ENCODE measurements at regions not wholly inside any gene's neighbourhood (a gene's known extent, or its start where the extent isn't known, plus 50 kb on each side); places are given as distances from the start of the nearest gene placed in this dataset.
"Not testable (repeated sequence)": the region's sequence is repeated elsewhere in the genome, so short reads cannot be mapped to it uniquely, and the experiment has no call there.

GRCh38 chr10:35268791-35269257, 67.5 kb upstream of the CCNY start:
- Histone ChIP-seq H3K4me3 (ENCODE audit: low read depth, low read length, poor library complexity, severe bottlenecking) (no peak overlapping the region), H3K27ac (ENCODE audit: low read depth, low read length, poor library complexity, severe bottlenecking) (peak overlapping the region; percentile 99), H3K4me1 (ENCODE audit: insufficient read depth, low read length, poor library complexity, severe bottlenecking) (peaks cover 45% of the 10 kb centered on the region), H3K27me3 (replicated peaks; ENCODE audit: insufficient read depth, low read depth, low read length, poor library complexity) (no peaks in the 10 kb centered on the region), H3K9me3 (ENCODE audit: low read depth, low read length, poor library complexity, severe bottlenecking) (no peaks in the 10 kb centered on the region), H3K36me3 (ENCODE audit: insufficient read depth, low read length, poor library complexity, severe bottlenecking) (no peaks in the 10 kb centered on the region)
- CTCF ChIA-PET: no interaction called here
- POLR2A ChIA-PET (ENCODE audit: low non-redundant PET): no interaction called here
- DNase-seq (ENCODE audit: low spot score): peak; percentile 96
- BruUV-seq (replicated peaks): no TSS peak
- intact Hi-C loops (cut with micrococcal nuclease; ENCODE audit: unreplicated experiment): loop anchor here (10.0 kb wide), 2 partner anchors 326 to 1366 kb away; no protein-coding TSS in a partner anchor
- TF ChIP-seq CTCF (conservative IDR thresholded peaks at IDR 0.05; ENCODE audit: low read depth, low read length) (no peak), EZH2 (IDR thresholded peaks at IDR 0.05; ENCODE audit: borderline replicate concordance, low read depth, low read length, poor library complexity, severe bottlenecking) (no peak)

- ChIA-PET CTCF (interaction anchor here (0.6 kb wide), 1 partner anchor 73 kb away, joined by 3 read pairs; no protein-coding TSS in a partner anchor), POLR2A (ENCODE audit: low non-redundant PET) (no interaction called here)
- no peaks in the 10 kb centered on the region for H3K27me3 ChIP-seq (replicated peaks; ENCODE audit: insufficient read depth, low read depth, low read length, poor library complexity)
- H3K4me1 ChIP-seq (ENCODE audit: insufficient read depth, low read length, poor library complexity, severe bottlenecking): peaks cover 45% of the 10 kb centered on the region
- DNase-seq (ENCODE audit: low spot score): peak; percentile 55
- BruUV-seq (replicated peaks): no TSS peak
- no peaks in the 10 kb centered on the region for H3K36me3 ChIP-seq (ENCODE audit: insufficient read depth, low read length, poor library complexity, severe bottlenecking)
- H3K9me3 ChIP-seq (ENCODE audit: low read depth, low read length, poor library complexity, severe bottlenecking): no peaks in the 10 kb centered on the region
- intact Hi-C loops (cut with micrococcal nuclease; ENCODE audit: unreplicated experiment): no loop called here
- no peak overlapping the region for H3K4me3 ChIP-seq (ENCODE audit: low read depth, low read length, poor library complexity, severe bottlenecking)
- H3K27ac ChIP-seq (ENCODE audit: low read depth, low read length, poor library complexity, severe bottlenecking): peak overlapping the region; percentile 99
- TF ChIP-seq CTCF (conservative IDR thresholded peaks at IDR 0.05; ENCODE audit: low read depth, low read length) (no peak), EZH2 (IDR thresholded peaks at IDR 0.05; ENCODE audit: borderline replicate concordance, low read depth, low read length, poor library complexity, severe bottlenecking) (no peak)
Observed at GRCh38 chr10:35270100-35270499, 66.2 kb upstream of the CCNY start.

GRCh38 chr10:35271086-35271858, 65.0 kb upstream of the CCNY start:
- no peaks in the 10 kb centered on the region for H3K36me3 ChIP-seq (ENCODE audit: insufficient read depth, low read length, poor library complexity, severe bottlenecking)
- no peak overlapping the region for H3K4me3 ChIP-seq (ENCODE audit: low read depth, low read length, poor library complexity, severe bottlenecking)
- no peaks in the 10 kb centered on the region for H3K27me3 ChIP-seq (replicated peaks; ENCODE audit: insufficient read depth, low read depth, low read length, poor library complexity)
- DNase-seq (ENCODE audit: low spot score): peak; percentile 73
- BruUV-seq (replicated peaks): TSS peak; percentile 76
- intact Hi-C loops (cut with micrococcal nuclease; ENCODE audit: unreplicated experiment): no loop called here
- CTCF ChIA-PET: interaction anchor here (0.7 kb wide), 1 partner anchor 54 kb away, joined by 7 read pairs; no protein-coding TSS in a partner anchor
- POLR2A ChIA-PET (ENCODE audit: low non-redundant PET): no interaction called here
- TF ChIP-seq EZH2 (IDR thresholded peaks at IDR 0.05; ENCODE audit: borderline replicate concordance, low read depth, low read length, poor library complexity, severe bottlenecking): no peak
- TF ChIP-seq CTCF (conservative IDR thresholded peaks at IDR 0.05; ENCODE audit: low read depth, low read length): no peak
- H3K9me3 ChIP-seq (ENCODE audit: low read depth, low read length, poor library complexity, severe bottlenecking): no peaks in the 10 kb centered on the region
- H3K27ac ChIP-seq (ENCODE audit: low read depth, low read length, poor library complexity, severe bottlenecking): peak overlapping the region; percentile 99
- H3K4me1 ChIP-seq (ENCODE audit: insufficient read depth, low read length, poor library complexity, severe bottlenecking): peaks cover 45% of the 10 kb centered on the region

- H3K27me3 ChIP-seq (replicated peaks; ENCODE audit: insufficient read depth, low read depth, low read length, poor library complexity); H3K36me3 ChIP-seq (ENCODE audit: insufficient read depth, low read length, poor library complexity, severe bottlenecking); POLR2A ChIA-PET (ENCODE audit: low non-redundant PET); intact Hi-C loops (cut with micrococcal nuclease; ENCODE audit: unreplicated experiment); H3K9me3 ChIP-seq (ENCODE audit: low read depth, low read length, poor library complexity, severe bottlenecking); H3K4me3 ChIP-seq (ENCODE audit: low read depth, low read length, poor library complexity, severe bottlenecking); BruUV-seq (replicated peaks); DNase-seq (ENCODE audit: low spot score): not testable (repeated sequence)
- CTCF ChIA-PET: interaction anchor here (0.7 kb wide), 1 partner anchor 54 kb away, joined by 7 read pairs; no protein-coding TSS in a partner anchor
- Histone ChIP-seq H3K27ac (ENCODE audit: low read depth, low read length, poor library complexity, severe bottlenecking) (peak overlapping the region; percentile 99), H3K4me1 (ENCODE audit: insufficient read depth, low read length, poor library complexity, severe bottlenecking) (peaks cover 45% of the 10 kb centered on the region)
Observed at GRCh38 chr10:35271859-35272165, 64.5 kb upstream of the CCNY start.

- POLR2A ChIA-PET (ENCODE audit: low non-redundant PET); H3K4me3 ChIP-seq (ENCODE audit: low read depth, low read length, poor library complexity, severe bottlenecking); H3K36me3 ChIP-seq (ENCODE audit: insufficient read depth, low read length, poor library complexity, severe bottlenecking); BruUV-seq (replicated peaks); H3K9me3 ChIP-seq (ENCODE audit: low read depth, low read length, poor library complexity, severe bottlenecking); intact Hi-C loops (cut with micrococcal nuclease; ENCODE audit: unreplicated experiment); H3K27me3 ChIP-seq (replicated peaks; ENCODE audit: insufficient read depth, low read depth, low read length, poor library complexity); CTCF ChIA-PET; DNase-seq (ENCODE audit: low spot score): not testable (repeated sequence)
- peaks cover 42% of the 10 kb centered on the region for H3K4me1 ChIP-seq (ENCODE audit: insufficient read depth, low read length, poor library complexity, severe bottlenecking)
- peak overlapping the region; percentile 99 for H3K27ac ChIP-seq (ENCODE audit: low read depth, low read length, poor library complexity, severe bottlenecking)
Observed at GRCh38 chr10:35272401-35272800, 63.9 kb upstream of the CCNY start.
